BJ (cell line): ENCODE measurements at regions not wholly inside any gene's neighbourhood (a gene's known extent, or its start where the extent isn't known, plus 50 kb on each side); places are given as distances from the start of the nearest gene placed in this dataset.

Source experiments
- CTCF ChIA-PET: fragments of 350-600 bp; formaldehyde crosslinking; extraction: SDS; loops from one replicate; lab custom pipeline; 2021; ENCODE audit warnings: antibody characterized with exemption, inconsistent platforms; lab: Yijun Ruan, JAX
- POLR2A ChIA-PET: fragments of 300-600 bp; sonication (Branson Sonifier 250); formaldehyde crosslinking; extraction: SDS; loops from one replicate; lab custom pipeline; 2021; ENCODE audit warnings: antibody characterized with exemption; lab: Charles Lee
- DNase-seq: peaks from one replicate; pipeline ENCODE4 v3.0.0-alpha.2; 2011; ENCODE audit warnings: low read depth
- H3K27me3 ChIP-seq: 2 replicates; pipeline ENCODE4 v1.6.0; 2011; ENCODE audit warnings: low read length; ENCODE audit not compliant: control insufficient read depth, insufficient read depth
- H3K36me3 ChIP-seq: 2 replicates; pipeline ENCODE4 v1.5.1; 2011; ENCODE audit warnings: low read length; ENCODE audit not compliant: control insufficient read depth, insufficient read depth
- H3K4me3 ChIP-seq: 2 replicates; pipeline ENCODE4 v1.5.1; 2011; ENCODE audit warnings: low read depth, mild to moderate bottlenecking, control low read depth, low read length
- CTCF ChIP-seq: IDR thresholded peaks from 2 replicates; pipeline ENCODE4 v1.5.1; 2011; ENCODE audit warnings: low read depth, mild to moderate bottlenecking, control low read depth, inconsistent platforms, low read length, moderate library complexity; ENCODE audit not compliant: insufficient read depth

DNA sequence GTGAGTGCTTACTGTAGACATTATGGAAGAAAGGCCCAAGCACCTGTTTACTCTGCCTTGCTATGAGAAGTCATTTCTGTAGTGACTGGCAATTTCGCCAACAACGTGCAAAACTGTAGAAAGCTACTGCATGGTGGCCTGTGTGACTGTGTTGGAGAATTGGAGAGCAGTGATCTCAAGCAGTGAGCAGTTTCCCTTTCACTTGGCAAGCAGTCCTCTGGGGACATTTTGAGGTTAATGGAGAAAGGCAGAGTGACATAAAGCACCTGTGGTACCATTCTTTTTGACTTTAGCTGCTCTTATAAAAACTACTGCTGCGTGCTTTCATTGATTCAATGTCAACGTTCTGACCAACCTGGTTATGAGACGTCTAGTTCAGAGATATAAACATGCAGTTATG, 382.6 kb upstream of the JAG1 start:
- CTCF ChIA-PET = no interaction called here
- no peak overlapping the region for H3K4me3 ChIP-seq
- H3K27me3 ChIP-seq = no peaks in the 10 kb centered on the region
- no peak for TF ChIP-seq CTCF
- POLR2A ChIA-PET = no interaction called here
- no peak for DNase-seq
- H3K36me3 ChIP-seq = no peaks in the 10 kb centered on the region

DNA sequence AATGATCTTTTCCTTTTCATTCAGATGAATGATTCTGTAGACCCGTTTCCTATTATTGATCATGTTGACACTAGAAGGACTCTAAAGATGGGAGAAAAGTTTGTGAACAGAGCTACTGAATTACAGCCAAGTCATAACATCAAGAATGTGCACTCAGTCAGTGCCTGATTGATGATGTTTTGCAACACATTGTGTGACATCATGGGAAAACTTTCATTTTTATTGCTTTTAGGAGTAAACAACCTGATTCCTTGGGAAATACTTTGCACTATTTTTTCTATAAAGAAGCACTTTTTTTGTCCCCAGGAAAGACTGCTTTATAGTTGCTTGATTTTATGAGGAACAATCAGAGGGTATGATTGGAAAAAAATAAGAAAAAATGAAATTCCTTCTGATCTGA, 383.8 kb upstream of the JAG1 start:
- ChIA-PET CTCF (no interaction called here), POLR2A (no interaction called here)
- no peak for DNase-seq
- no peak for TF ChIP-seq CTCF
- Histone ChIP-seq H3K4me3 (no peak overlapping the region), H3K27me3 (no peaks in the 10 kb centered on the region), H3K36me3 (no peaks in the 10 kb centered on the region)

GRCh38 chr20:11059659-11060058, 385.9 kb upstream of the JAG1 start:
- CTCF ChIA-PET = no interaction called here

GRCh38 chr20:11060423-11061185, 386.8 kb upstream of the JAG1 start:
- CTCF ChIA-PET = no interaction called here
- POLR2A ChIA-PET = no interaction called here
- Histone ChIP-seq H3K36me3 (no peaks in the 10 kb centered on the region), H3K27me3 (no peaks in the 10 kb centered on the region), H3K4me3 (no peak overlapping the region)
- DNase-seq = no peak
- TF ChIP-seq CTCF = no peak

More at GRCh38 chr20:11059659-11060058, 385.9 kb upstream of the JAG1 start:
- Histone ChIP-seq H3K4me3 (no peak overlapping the region), H3K27me3 (no peaks in the 10 kb centered on the region), H3K36me3 (no peaks in the 10 kb centered on the region)
- no peak for TF ChIP-seq CTCF
- DNase-seq = no peak
- POLR2A ChIA-PET = no interaction called here

DNA sequence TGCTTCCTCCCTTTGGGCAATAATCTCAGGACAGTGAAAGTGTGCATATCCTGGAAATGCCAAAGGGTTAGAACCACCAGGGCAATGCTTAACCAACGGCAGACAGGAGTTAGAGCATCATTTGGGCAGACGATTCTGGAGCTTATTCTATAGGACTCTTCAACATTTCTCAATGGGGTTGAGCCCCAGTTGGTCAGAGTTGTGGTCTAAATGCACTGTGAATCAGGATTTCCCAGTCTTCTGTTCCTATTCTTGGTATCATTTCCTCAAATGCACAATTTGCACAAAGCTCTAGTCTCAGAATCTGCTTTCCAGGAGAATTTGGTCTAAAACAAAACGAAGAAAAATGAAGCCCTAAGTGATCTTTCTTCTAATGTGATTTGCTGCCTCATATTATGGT, 389.6 kb upstream of the JAG1 start:
- H3K27me3 ChIP-seq = no peaks in the 10 kb centered on the region
- CTCF ChIA-PET = no interaction called here

More for the DNA sequence above, 389.6 kb upstream of the JAG1 start:
- Histone ChIP-seq H3K36me3 (no peaks in the 10 kb centered on the region), H3K4me3 (no peak overlapping the region)
- TF ChIP-seq CTCF = no peak
- DNase-seq = no peak
- POLR2A ChIA-PET = no interaction called here
